Urothelium cell line (cell line): ENCODE measurements at regions not wholly inside any gene's neighbourhood (a gene's known extent, or its start where the extent isn't known, plus 50 kb on each side); places are given as distances from the start of the nearest gene placed in this dataset.
A peak's percentile ranks its signal among the peaks of the same experiment; 100 is the strongest.

Experiments used
- DNase-seq: peaks from one replicate; pipeline ENCODE4 v3.0.0; 2011; ENCODE audit warnings: low spot score, mixed read lengths
- FAIRE-seq: peaks from 2 replicates; lab custom pipeline; 2011; peaks lifted over from hg19 to GRCh38; lab: Jason Lieb, UNC

- DNase-seq (no peak), FAIRE-seq (no peak)
Observed at GRCh38 chr12:60120199-60120598, 524.4 kb downstream of the SLC16A7 start.

DNA sequence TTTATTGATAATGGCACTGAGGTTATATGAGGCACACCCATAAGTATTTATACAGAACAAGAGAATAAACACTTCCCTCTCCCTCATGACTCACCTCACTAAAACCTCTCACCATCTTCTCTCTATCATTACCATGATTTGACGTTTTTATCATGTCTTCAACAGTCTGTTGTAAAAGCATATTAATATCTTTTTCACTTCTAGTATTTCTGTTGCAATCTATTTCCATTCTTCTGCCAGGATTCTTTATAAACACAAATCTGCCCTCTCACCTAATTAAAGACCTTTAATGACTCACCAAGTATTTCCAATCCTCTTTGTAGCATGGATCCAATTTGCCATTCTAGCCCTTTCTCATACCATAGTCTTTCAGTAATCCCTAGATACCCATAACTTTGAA is 527.7 kb downstream of the SLC16A7 start:
- FAIRE-seq (no peak), DNase-seq (no peak)

DNA sequence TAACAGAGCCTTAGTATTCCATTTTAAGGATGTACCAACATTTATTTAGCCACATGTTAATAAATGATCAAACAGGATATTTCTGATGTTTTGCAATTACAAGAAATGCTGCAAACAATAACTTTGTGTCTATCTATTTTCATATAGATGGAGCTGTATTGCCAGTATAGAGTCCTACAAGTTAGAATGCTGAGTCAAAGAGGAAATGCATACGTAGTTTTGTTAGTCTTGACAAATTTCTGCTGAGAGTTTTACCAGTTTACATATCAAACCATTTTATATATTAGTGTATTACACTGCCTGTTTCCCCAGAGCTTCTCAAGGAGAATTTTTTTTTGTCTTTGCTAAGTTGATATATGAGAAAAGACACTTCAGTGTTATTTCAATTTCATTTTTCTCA is 541.7 kb downstream of the SLC16A7 start:
- FAIRE-seq (no peak), DNase-seq (no peak)

DNA sequence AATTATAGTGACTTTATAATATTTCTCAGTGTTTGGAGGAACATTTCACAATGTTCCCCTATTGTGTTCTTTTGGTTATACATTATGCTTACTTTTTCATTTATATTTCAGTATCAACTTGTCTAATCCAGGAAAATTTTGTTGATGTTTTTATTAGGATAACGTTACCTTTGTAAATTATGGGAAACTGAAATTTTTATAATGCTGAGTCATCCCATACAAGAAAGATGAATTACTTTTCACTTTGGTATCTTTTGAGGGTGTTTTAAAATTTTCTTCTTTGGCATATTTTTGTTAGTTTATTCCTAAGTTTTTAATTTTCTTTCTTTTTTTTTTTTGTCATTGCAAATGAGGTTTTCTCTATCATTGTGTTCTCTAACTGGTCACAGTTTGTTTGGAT is 542.7 kb downstream of the SLC16A7 start:
- no peak for DNase-seq
- no peak for FAIRE-seq

- DNase-seq (no peak), FAIRE-seq (no peak)
Observed at GRCh38 chr12:60144395-60144794, 548.6 kb downstream of the SLC16A7 start.

GRCh38 chr12:60148109-60148508 is 552.3 kb downstream of the SLC16A7 start:
- DNase-seq (peak; percentile 14), FAIRE-seq (no peak)

GRCh38 chr12:60148831-60149230 is 553.0 kb downstream of the SLC16A7 start:
- DNase-seq (peak; percentile 33), FAIRE-seq (no peak)

- no peak for FAIRE-seq
- DNase-seq: no peak
Observed at GRCh38 chr12:60152756-60153155, 556.9 kb downstream of the SLC16A7 start.

GRCh38 chr12:60159761-60160160 is 563.9 kb downstream of the SLC16A7 start:
- no peak for FAIRE-seq
- no peak for DNase-seq

DNA sequence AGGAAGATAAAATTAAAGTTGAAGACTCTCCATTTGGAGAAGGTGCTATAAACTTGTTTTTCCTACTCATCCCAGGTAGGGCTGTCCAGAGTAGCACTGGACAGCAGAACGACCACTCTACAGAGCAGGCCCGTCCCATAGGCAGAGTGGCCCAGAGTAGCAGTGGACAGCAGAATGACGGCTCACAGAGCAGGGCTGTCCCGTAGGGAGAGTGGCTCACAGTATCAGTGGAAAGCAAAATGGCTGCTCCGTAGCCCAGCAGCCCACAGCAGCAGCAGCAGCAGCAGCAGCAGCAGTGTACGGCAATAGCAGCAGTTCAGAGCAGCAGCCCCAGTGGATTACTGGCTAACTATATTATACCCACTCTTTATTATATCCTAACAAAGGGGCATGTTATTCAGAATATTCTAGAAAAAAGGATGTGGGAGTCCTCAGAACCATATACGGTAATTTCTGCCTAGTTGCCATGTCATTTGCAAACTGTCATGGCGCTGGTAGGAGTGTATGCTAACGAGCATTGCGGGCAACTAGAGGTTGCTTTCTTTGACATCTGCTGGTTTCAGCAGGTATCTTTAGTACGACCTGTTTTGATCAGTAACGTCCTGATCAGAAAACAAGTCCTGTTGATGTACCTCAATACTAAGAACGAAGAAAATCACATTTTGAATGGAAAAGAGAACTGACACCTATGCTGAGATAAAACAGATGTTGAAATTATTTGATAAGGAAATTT is 567.3 kb downstream of the SLC16A7 start:
- FAIRE-seq (no peak), DNase-seq (no peak)

DNA sequence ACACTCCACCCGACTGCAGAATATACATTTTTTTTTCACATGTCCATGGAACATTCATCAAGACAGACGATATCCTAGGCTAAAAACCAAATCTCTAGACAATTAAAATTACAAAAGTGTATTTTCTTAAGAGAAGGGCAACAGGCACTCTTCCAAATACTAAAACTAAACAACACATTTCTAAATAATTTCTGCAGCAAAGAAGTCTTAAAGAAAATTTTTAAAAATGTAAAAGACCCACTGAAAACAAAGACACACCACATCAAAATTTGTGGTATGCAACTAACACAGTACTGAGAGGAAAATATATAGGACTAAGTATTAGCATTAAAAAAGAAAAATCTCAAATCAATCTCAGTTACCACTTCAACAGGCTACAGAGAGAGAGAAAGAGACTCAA is 570.0 kb downstream of the SLC16A7 start:
- DNase-seq (no peak), FAIRE-seq (no peak)

GRCh38 chr12:60168441-60168840 is 572.6 kb downstream of the SLC16A7 start:
- no peak for DNase-seq
- no peak for FAIRE-seq

DNA sequence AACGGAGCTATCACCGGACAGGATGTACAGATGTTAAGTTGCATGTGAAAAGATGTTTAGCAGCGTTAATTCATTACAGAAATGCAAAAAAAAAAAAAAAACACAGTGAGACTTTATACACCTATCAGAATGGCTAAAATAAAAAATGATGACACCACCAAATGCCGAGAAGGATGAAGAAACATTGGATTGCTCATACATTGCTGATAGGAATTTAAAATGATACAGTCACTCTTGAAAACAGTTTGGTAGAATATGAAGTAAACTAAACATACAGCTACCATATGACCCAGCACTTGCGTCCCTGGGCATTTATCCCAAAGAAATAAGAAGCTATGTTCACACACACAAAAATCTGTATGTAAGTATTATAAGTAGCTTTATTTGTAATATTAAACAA is 574.1 kb downstream of the SLC16A7 start:
- DNase-seq (no peak), FAIRE-seq (no peak)

- no peak for DNase-seq
- no peak for FAIRE-seq
Observed at GRCh38 chr12:60172266-60173211, 576.7 kb downstream of the SLC16A7 start.

DNA sequence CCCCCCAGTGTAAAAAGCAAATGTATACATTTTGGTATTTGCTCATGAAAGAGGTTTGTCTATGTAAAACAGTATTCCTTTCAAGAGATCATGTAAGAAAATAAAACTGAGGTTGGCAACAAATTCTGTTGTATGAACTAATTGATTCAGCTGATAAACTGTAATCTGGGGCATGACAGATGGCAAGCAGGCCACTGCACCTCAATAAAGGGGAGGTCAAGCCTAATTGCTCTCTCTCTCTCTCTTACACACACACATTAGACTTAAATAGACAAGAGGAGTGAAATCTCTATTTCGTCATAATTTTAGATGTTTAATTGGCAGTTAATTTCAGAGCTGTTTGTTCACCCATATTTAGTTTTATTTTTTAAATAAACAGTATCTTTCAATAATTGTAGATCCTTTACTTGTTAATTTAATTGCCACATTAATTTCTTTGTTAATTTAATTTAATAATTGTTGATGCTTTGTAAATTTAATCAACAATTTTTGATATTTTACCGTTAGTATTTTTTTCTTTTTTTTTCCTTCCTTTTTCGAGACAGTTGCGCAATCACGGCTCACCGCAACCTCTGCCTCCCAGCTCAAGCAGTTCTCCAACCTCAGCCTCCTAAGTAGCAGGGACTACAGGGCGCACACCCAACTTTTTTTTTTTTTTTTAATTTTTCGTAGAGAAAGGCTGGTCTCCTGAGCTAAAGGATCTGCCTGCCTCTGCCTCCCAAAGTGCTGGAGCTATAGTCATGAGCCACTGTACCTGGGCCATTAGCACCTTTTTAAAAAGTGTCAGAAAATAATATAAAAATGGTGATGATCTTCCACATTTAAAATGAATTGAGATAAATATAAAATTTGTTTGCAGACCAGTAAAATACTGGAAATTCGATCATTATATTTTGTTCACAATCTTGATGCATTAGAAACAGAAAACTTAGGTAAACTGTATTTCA is 577.7 kb downstream of the SLC16A7 start:
- DNase-seq (peak; percentile 15), FAIRE-seq (no peak)

DNA sequence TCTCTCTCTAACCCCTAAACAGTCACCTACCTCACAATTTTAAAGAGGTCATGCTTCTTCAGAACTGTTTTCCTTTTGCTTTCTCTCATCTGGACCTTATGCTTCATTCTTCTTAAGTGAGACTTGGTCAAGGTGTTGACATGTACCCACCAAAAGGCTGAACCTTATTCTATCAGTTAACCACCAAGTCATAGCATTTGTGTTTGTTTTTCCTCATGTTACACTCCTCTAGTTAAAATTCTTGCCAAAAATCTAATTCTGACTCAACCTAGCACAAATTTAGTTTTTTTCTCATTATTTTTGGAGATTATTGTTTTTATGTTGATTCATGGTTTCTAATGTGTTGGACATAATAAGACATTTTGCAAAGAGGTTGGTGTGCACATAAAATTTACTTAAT is 578.6 kb downstream of the SLC16A7 start:
- FAIRE-seq (no peak), DNase-seq (no peak)

DNA sequence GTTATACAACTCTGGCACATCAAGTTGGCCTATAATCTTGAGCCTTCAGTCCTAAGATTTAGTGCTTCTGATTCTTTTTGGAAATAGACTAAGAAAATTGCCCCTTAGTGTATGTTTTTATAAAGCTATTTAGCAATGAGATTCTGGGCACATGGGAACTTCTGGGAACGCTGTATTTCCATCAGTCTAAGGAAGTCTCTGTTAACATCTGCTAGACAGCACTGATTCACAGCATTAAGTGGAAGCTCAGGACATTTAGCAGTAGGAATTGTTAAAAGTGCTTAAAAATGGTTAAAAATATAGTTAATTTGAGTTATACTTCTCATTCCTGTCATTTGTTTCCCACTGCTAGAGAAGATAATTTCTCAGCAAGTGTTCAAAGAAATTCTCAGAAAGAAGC is 579.1 kb downstream of the SLC16A7 start:
- DNase-seq (no peak), FAIRE-seq (no peak)

GRCh38 chr12:60176891-60177290 is 581.1 kb downstream of the SLC16A7 start:
- DNase-seq: no peak
- no peak for FAIRE-seq

DNA sequence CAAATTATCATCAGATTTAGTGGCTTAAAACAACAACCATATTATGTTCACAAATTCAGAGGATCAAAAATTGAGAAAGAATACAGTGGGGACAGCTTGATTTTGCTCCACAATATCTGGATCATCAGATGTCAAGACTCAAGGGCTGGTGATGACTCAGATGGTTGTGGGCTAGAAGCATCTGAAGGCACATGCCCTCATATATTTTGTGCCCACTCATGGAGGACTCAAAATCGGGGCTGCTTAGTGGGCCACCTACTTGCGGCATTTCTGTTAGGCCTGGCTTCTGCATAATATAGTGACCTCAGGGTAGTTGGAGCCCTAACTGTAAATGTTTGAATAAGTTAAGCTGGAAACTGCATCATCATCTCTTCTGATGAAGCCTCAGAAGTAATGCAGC is 584.5 kb downstream of the SLC16A7 start:
- no peak for FAIRE-seq
- no peak for DNase-seq

- no peak for FAIRE-seq
- no peak for DNase-seq
Observed at GRCh38 chr12:60182354-60182753, 586.5 kb downstream of the SLC16A7 start.

GRCh38 chr12:60184096-60184495 is 588.3 kb downstream of the SLC16A7 start:
- DNase-seq: no peak
- no peak for FAIRE-seq
